VCaP (cell line): ENCODE measurements at regions not wholly inside any gene's neighbourhood (a gene's known extent, or its start where the extent isn't known, plus 50 kb on each side); places are given as distances from the start of the nearest gene placed in this dataset.

Source experiments
- H3K27ac ChIP-seq: fragments of 450-650 bp; 2 replicates; pipeline ENCODE4 v1.5.1; 2017
- TF ChIP-seq, protein P1 (sequence below): fragments of 450-650 bp; conservative IDR thresholded peaks from 2 replicates; pipeline ENCODE4 v1.5.1; 2017; ENCODE audit warnings: mild to moderate bottlenecking, moderate library complexity

DNA sequence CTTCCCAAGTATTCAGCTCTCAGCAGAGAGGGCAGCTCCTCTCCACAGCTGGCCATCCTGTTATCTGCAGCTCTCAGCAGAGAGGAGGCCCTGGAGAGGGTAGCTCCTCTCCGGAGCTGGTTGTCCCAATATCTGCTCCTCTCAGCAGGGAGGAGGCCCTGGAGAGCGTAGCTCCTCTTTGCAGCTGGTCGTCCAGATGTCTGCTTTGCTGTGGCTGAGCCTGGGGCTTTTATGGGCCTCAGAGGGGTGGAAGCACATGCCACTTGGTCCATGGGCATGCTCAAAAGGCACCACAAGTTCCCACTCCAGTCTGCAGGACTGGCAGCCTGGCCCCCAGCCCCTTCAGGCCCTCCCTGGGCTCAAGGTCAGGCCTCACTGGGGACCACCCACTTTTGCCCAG lies 314.3 kb downstream of the KCNJ2 start:
- TF ChIP-seq, protein P1, sequence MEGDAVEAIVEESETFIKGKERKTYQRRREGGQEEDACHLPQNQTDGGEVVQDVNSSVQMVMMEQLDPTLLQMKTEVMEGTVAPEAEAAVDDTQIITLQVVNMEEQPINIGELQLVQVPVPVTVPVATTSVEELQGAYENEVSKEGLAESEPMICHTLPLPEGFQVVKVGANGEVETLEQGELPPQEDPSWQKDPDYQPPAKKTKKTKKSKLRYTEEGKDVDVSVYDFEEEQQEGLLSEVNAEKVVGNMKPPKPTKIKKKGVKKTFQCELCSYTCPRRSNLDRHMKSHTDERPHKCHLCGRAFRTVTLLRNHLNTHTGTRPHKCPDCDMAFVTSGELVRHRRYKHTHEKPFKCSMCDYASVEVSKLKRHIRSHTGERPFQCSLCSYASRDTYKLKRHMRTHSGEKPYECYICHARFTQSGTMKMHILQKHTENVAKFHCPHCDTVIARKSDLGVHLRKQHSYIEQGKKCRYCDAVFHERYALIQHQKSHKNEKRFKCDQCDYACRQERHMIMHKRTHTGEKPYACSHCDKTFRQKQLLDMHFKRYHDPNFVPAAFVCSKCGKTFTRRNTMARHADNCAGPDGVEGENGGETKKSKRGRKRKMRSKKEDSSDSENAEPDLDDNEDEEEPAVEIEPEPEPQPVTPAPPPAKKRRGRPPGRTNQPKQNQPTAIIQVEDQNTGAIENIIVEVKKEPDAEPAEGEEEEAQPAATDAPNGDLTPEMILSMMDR: no peak
- H3K27ac ChIP-seq: no peak overlapping the region

DNA sequence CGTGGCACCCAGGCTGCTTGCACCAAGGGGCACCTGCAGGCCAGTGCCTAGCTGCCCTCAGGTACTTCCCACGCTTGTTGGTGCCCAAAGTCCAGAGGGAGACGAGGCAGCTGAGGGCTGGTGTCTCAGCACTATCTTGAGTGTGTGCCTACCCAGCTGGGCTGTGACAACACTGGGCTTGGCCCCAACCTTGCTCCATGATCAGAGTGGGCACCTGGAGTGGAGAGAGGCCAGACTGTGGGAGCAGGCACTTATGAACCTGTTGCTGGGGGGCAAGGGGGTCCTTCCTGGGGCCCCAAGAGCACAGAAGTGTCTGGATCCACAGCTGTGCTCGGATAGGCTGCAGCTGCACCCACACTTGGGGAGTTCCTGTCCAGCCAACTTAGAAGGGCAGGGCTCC lies 314.7 kb downstream of the KCNJ2 start:
- TF ChIP-seq, protein P1: no peak

DNA sequence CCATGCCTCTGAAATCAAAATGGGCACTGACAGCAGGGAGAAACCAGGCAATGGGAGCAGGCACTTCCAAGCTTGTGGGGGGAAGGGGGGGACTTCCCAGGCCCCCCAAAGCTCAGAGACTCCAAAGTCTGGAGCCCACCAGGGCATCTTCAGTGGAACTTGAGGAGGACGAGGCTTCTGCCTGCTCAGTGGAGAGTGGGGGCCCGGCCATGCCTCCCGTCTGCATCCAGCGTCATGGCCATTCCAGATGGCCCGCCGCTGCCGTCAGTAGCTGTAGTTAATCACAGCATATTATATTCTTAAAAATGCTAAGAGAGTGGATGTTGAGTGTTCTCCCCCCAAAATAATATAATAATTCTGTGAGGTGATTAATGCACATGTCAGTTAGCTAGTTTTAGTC lies 315.2 kb downstream of the KCNJ2 start:
- TF ChIP-seq, protein P1: no peak

More for the DNA sequence above, 314.7 kb downstream of the KCNJ2 start:
- no peak overlapping the region for H3K27ac ChIP-seq

DNA sequence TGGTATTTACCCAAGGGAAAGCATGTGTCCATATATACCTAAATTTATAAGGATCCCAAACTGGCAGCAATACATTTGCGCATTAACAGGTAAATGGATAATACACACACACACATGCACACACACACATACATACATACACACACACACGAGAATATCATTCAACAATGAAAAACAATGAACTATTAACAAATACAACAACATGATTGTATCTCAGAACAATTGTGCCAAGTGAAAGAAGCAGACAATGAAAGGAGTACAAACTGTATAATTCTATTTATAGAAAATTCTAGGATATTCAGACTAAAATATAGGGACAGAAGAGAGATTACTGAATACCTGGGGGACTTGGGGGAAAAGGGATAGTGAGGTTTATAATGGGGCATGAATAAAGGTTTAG lies 323.0 kb downstream of the KCNJ2 start:
- TF ChIP-seq, protein P1: no peak
- H3K27ac ChIP-seq: no peak overlapping the region

More for the DNA sequence above, 315.2 kb downstream of the KCNJ2 start:
- H3K27ac ChIP-seq: no peak overlapping the region

DNA sequence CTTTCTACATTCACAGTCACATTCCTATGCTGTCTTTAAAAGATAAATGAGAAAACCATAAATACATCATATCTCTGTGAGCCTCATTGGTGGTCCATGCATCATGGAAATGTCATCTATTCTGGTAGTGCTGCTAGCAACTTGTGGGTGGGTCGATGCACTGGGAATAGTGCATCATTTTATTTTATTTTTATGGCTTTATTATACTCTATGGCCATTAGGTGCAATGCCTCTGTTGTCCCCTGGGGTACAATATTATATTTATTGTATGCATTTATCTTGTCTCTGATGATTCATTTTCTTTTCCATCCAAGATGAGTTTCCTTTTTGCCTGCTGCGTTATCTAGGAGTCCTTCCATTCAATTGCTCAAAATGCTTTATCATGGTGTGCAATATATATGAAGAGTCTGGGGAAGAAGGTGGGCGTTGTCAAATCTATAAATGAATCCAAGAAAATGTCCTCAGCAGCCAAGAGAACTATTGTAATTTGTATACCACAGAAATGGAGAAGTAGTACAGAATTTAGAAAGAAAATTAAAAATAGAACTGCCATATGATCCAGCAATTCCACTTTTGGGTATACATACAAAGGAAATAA lies 324.0 kb downstream of the KCNJ2 start:
- TF ChIP-seq, protein P1: 0 out of 2 replicates have a peak, but pooled peaks have one; percentile 10
- H3K27ac ChIP-seq: no peak overlapping the region

DNA sequence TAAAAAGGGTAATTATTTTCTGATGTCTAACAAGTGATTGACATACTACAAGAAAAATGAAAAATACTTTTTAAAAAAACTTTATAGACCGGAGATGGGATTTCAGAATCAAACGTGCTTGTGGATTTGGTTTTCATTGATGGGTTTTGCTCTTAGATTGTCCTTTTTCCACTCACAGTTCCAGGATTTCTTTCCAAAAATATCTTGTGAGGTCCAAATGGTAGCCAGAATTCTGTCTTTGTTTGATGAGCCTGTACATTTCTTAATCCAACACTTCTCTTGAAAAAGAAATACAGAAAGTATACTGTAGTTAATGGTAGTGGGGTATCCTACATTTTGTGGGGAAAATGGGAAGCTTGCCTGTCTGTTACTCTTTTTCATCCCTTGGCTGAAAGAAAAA lies 329.3 kb downstream of the KCNJ2 start:
- H3K27ac ChIP-seq: no peak overlapping the region
- TF ChIP-seq, protein P1: no peak

DNA sequence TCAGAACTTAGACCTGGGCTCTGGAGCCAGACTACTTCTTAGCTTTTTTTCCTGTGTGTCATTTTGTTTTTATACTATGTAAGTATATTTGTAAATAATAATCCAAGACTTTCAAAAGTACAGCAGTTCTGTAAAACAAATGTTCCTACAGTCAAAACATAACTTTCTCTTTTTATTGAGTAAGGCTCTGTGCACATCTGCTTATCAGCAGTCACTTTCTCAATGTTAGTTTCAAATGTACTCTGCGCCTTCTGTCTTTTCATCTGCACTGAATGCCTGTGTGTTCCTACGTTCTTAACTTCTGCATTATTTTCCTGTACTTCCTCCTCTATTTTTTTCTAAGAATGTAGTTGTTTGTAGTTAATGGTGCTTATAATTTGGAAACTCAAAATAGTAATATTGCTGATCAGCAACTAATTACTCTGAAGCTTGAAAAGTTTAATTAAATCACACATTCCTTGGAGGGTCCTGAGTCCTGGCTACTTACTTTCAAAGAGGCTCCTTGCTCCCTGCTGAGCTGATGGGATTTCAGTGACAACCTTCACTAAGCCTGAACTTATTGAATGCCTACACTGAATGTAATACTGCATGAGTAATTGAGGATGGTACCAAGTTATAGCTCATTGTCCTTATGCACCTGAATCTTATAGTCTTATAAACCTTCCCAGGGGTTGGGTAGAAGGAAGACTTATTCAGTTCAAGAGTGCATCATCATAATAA lies 329.9 kb downstream of the KCNJ2 start:
- TF ChIP-seq, protein P1: no peak

More for the DNA sequence above, 329.9 kb downstream of the KCNJ2 start:
- no peak overlapping the region for H3K27ac ChIP-seq
